Fibroblast of lung (primary cell): ENCODE measurements at regions not wholly inside any gene's neighbourhood (a gene's known extent, or its start where the extent isn't known, plus 50 kb on each side); places are given as distances from the start of the nearest gene placed in this dataset.

Experiments used
- EZH2 ChIP-seq: IDR thresholded peaks from 2 replicates; pipeline ENCODE4 v1.5.1; 2012; ENCODE audit warnings: low read length, control low read depth, mild to moderate bottlenecking; ENCODE audit errors: missing control alignments
- TF ChIP-seq, protein P1 (sequence below), 2 donors: IDR thresholded peaks in 1 of 2; conservative IDR thresholded peaks in 1 of 2; 1 replicate in 1 of 2; 2 replicates in 1 of 2; pipeline ENCODE4 v1.5.1; 2011 to 2012; ENCODE audit warnings: low read length in 2 of 2, control low read depth in 1 of 2, inconsistent platforms in 1 of 2, low read depth in 1 of 2, mild to moderate bottlenecking in 1 of 2

DNA sequence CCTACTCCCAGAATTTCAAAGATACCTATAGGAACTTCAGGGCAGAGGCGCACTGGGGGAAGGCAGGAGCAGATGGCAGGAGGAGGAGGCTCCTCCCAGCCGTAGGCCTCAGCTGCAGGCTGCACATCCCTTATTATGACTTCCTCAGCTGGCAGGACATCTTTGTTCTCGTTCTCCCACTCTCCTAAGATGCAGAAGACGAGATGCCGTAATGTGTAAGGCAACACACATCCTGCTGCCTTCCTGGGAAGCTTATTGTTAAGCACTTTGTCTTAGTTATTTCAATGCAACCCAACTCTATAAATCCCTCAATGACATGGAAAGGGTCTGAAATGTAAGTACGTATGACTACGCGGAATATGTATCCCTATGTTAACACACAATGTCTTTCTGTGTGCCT lies 599.8 kb upstream of the MGMT start:
- no peak for TF ChIP-seq EZH2
- TF ChIP-seq, protein P1, sequence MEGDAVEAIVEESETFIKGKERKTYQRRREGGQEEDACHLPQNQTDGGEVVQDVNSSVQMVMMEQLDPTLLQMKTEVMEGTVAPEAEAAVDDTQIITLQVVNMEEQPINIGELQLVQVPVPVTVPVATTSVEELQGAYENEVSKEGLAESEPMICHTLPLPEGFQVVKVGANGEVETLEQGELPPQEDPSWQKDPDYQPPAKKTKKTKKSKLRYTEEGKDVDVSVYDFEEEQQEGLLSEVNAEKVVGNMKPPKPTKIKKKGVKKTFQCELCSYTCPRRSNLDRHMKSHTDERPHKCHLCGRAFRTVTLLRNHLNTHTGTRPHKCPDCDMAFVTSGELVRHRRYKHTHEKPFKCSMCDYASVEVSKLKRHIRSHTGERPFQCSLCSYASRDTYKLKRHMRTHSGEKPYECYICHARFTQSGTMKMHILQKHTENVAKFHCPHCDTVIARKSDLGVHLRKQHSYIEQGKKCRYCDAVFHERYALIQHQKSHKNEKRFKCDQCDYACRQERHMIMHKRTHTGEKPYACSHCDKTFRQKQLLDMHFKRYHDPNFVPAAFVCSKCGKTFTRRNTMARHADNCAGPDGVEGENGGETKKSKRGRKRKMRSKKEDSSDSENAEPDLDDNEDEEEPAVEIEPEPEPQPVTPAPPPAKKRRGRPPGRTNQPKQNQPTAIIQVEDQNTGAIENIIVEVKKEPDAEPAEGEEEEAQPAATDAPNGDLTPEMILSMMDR (conservative IDR thresholded peaks at IDR 0.05 in 1 of 2, IDR thresholded peaks at IDR 0.05 in 1 of 2; ENCODE audit: low read depth in 1 of 2, low read length in 2 of 2), result no peak
